Stimulated activated naive CD8-positive, alpha-beta T cell treated with anti-CD3 and anti-CD28 coated beads, Interleukin-15, Interleukin-2, amounts not matched to agents 100 U/mL and 50 U/mL, for 24 hours (primary cell): ENCODE measurements at regions not wholly inside any gene's neighbourhood (a gene's known extent, or its start where the extent isn't known, plus 50 kb on each side); places are given as distances from the start of the nearest gene placed in this dataset.

Experiments
- ATAC-seq: fragments of 150-1000 bp; cut with Tn5 transposase; one replicate; pipeline ENCODE4 v1.10.0; 2021
- DNase-seq: peaks from one replicate; pipeline ENCODE4 v3.0.0; 2021

DNA sequence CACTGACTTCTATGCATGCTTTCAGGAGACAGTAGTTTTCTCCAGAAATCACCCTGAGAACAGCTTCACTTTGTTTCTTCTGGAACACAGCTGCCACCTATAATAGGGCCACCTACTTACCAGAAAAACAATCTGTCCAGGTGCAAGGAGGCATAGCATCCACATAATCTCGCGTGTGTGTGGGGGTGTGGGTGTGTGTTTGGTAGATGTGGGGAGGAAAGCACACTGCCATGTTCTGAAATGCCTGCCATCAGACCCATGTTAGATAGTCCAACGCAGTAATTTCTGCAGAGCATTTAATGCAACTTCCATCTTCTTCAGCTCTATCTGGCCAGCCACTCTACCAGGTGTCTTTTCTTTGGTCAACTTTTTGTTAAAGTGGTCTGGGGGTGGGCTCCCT lies 102.9 kb downstream of the ACER2 start:
- ATAC-seq = no peak
- no peak for DNase-seq

DNA sequence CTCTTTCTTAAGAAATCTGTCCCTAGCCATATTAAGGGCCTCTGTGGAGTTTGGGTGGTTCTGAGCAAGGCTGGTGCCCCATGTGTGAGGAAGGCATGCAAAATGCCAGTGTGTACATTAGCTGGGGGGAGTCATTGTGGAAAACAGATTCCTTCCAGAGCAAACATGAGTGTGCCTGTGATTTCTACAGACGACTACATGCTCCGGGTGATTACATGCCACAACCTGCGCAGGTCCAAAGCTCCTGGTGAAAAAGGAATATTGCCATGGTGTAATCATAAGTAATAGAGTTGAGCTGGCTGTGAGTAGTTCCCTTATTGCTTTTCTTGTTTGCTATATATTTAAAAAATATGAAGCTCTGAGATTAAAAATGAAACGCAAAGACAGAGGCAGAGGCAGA lies 102.1 kb downstream of the ACER2 start:
- DNase-seq = no peak
- ATAC-seq = no peak
